NCI-H146 treated with DMSO at 0.1 percent for 48 hours (cell line): ENCODE measurements at regions not wholly inside any gene's neighbourhood (a gene's known extent, or its start where the extent isn't known, plus 50 kb on each side); places are given as distances from the start of the nearest gene placed in this dataset.
"Not testable (repeated sequence)": the region's sequence is repeated elsewhere in the genome, so short reads cannot be mapped to it uniquely, and the experiment has no call there.

Experiments
- DNase-seq: peaks from one replicate; lab custom pipeline; 2025; ENCODE audit not compliant: unreplicated experiment; lab: John Stamatoyannopoulos, UW

DNA sequence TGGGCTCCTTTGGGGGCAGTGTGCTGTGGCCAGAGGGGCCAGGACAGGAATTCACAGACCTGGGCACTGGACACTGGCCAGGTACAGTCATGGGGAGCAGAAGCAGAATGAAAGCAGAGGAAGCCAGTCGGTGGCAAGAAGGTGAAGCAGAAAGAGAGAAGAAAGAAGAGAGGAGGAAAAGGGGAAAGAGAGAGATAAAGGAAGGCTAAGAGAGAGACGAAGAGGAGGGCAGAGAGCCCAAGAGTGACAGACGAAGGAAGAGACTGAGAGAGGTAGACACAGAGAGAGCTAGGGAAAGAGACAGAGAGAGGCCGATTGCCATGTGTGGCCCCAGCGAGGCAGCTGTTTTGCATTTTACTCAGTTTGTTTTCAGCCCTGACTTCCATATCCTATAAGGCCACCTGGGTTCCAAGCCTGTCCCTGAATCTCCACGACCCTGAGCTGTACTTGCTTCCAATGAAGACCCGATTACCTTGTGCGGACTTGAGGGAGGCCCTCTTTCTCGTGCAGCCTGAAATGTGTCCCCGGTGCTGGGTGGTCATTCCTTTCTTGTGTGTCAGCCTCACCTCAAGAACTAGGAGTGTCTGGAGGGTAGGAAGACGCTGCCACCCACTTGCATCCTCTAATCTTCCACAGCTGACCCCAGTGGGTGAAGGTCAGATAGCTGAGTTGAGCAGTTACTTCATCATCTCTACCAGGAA is 73.9 kb downstream of the LSM3 start:
- DNase-seq: no peak

DNA sequence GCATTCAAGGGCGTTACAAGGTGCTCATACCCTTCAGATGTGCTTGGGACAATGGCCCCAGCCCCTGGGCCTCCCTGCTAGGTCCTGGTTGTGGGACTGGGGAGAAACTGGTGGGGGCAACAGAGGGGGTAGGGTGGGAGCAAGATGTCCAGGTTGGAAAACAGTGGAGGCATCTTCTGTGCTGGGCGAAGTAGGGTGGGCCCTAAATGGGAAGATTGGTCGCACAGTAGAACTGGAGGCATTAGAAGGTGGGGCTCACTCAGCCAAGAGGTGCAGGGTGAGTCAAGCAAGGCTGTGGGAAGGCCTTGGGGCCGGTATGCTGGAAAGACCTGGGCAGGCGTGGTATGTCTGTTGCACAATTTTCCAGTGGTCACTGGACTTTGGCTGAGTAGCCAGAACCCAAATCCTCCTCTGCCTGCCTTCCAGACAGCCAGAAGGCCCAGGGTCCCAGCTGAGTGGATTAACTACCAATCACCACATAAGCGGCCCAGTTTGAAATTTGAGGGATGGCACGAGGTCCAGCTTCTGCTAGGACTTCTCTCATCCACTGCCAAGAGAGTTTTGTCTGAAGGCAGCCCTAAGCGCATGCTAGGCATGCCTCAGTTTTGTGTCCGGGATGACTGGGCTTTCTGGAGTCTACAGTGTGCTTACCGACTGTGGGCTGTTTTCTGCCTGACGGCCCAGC is 74.5 kb downstream of the LSM3 start:
- DNase-seq: no peak

DNA sequence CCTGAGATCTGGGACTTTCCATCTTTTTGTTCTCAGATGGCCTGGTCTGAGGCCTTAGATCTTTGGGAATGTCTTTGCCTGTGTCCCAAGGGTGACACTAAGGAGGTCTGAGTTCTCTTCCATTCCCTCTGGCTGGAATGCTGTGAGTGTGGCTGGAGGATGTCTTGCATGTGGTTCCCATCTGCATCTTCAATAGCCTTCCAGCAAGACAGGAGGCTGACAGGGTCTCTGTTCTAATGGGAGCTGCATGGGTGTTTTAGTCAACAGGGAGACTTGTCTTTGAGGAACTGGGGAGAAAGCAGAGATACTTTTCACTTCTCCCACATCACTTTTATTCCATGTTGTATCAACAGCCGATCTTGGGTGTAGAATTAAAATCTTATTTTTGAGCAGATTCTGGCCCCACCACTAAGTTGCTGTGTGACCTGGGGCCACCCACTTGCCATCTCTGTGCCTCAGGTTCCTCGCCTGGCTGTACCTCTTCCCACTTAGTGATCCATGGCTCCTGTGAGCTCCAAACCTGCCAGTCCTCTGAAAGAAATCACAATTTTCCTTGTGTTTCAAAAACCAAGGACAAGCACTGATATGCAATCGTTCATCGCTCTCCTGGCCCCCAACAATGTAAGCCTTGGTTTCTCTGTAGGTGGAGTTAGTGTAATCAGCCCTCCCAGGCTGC is 75.2 kb downstream of the LSM3 start:
- no peak for DNase-seq

DNA sequence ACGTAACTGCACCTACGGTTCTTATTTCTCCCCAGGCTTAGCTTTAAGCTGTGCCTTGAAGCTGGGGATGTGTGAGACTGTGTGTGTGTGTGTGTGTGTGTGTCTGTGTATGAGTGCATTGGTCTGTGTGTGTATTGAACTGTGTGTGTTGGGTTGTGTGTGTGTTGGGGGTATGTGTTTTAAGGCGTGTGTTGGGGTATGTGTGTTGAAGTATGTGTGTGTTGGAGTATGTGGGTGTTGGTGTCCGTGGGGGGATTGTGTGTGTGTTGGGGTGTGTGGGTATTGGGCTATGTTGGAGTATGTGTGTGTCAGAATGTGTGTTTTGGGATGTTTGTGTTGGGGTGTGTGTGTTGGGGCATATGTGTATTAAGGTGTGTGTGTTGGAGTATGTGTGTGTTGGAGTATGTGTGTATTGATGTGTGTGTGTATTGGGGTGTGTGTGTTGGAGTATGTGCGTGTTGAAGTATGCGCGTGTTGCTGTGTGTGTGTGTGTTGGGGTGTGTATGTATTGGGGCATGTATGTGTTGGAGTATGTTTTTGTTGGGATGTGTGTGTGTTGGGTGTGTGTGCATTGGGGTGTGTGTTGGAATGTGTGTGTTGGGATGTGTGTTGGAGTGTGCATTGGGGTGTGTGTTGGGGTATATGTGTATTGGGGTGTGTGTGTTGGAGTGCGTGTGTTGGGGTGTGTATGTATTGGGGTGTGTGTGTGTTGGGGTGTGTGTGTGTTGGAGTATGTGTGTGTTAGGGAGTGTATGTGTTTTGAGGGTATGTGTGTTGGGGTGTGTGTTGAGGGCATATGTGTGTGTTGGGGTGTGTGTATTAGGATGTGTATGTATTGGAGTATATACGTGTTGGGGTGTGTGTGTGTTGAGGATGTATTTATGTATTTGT is 76.4 kb downstream of the LSM3 start:
- no peak for DNase-seq

DNA sequence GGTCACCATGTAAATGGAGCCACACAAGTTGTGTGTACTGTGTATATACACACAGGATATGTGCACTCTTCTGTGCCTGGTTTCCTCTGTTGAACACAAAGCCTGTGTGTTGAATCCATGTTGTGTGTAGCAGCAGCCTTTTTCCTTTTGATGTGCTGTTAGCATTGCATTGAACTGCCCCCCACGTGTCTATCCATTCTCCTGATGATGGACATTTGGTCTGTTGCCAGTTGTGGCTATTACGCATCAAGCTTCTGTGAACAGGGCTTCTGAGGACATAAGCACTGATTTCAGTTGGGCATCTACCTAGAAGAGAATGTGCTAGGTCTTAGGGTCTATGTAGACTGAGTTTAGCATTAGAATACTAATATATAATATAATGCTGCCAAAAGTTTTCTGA is 77.4 kb downstream of the LSM3 start:
- DNase-seq: no peak

DNA sequence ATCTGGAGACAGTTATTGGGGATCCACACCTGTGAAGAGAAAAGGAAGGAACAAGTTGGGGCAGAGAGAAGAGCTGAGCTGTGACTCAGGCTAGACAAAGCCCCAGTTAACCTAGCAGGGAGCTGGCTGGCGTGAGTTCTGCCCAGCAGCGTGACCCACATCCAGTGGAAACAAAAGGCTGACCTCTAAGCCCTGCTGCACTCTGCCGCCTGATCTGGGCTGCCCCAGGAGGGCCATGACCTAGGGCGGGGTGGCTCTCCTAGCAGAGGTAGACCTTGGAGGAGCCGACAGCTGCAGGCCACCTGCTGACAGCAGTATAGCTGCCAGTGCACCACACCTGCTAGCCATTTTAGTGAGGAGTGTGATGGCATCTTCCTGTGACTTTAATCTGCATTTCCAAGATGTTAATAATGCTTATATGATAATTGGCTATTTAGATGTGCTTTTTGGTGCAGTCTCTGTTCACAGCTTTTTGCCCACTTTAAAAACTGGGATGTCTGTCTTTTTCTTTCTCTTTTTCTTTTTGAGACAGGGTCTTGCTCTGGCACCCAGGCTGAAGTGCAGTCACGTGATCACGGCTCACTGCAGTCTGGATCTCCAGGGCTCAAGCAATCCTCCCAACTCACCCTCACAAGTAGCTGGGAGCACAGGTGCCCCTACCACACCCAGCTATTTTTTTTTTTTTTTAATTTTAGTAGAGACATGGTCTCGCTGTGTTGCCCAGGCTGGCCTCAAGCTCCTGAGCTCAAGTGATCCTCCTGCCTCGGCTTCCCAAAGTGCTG is 78.1 kb downstream of the LSM3 start:
- DNase-seq: peak; percentile 60

DNA sequence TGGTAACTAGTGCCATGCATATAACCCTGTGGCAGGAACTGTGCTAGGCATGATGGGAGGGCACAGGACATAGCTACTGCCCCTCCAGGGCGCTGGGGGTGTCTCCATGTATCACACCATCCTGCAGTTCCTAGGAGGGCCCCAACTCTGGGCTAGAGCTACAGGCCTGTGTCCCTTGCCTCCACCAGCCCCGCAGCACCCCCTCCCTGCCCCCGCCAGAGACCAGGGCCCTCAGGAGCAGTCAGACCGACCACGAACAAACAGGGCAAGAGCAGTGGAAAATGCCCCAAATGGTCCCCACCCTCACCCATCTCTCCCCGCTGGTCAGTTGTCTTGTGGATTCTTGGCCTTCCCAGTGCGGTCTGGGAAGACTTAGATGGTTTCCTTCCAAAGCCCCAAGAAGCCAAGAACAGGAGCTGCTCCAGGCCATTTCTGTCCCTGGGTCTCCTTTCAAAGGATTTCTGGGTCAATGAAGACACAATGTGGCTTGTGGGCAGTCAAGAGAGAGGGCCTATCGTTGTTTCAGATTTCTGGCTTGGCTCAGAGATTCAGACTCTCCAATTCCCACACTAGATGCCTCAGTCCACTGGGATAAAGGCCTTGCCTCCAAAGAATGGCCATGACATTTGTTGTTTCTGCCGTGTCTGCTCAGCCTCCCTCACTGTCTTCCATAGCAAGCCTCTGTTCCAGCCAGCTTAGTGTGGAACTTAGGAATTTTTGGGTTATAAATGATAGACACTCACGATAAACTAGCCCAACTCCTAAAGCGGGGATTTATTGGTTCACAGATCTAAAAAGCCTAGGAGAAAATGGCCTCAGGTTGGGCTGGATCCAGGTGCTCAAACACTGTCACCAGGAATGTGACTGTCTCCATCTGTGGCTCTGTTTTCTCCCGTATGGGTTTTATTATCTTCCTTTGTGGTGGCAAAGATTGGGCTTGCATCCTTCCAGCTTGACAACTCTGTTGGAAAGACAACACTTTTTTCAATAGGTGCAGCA is 80.6 kb downstream of the LSM3 start:
- DNase-seq: no peak

DNA sequence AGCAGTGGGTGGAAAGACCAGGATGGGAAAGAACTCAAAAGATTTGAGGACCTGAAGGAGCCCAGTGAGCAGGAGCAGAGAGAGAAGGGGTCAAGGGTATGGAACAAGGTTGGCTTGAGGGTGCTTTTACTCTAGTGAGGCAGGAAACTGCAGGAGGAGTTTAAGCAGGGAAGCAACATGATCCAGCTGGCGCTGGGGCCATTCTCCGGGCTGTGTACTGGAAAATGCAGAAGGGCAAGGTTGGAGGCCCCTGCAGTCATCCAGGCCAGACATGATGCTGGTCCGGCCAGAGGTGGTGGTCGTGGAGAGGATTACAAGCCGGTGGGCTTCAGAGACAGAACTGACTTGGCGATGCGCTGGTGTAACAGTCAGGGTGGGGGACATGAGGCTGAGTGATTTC is 81.8 kb downstream of the LSM3 start:
- DNase-seq: no peak

DNA sequence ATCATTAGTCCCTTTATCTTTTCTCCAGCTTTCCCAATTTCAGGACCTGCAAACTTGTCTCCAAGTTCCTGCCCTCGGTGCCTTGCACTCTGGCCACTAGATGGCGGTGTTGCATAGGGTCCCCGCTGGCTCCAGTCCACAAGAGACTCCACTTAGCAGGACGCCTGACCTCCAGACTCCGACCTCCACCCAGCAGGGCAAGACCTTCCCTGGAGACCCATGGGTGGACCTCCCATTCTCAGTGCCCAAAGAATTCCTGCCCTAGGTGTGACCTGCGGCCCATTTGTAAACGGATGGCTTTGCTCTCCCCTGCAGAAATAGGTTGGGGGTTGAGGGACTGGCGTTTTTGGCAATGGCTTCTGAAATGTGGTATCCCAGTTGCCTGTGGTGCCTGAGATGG is 82.6 kb downstream of the LSM3 start:
- DNase-seq: peak; percentile 5

DNA sequence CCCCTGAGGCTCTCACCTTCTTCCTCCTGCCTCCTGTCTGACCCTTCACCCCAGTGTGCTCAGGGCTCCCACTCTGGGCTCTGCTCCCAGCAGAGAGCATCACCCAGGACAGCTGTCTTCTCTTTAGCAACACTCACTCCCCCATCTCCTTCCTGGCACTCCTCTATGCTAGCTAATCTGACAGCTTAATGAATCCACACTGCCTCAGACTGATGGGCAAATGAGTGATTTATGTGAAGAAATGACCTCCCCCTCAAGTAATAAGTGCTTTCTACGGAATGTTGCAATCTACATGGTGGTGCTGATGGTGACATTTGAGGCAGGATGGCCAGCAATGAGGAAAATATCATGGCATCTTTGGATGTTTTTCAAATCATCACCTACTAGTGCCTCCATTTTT is 83.6 kb downstream of the LSM3 start:
- DNase-seq: no peak

DNA sequence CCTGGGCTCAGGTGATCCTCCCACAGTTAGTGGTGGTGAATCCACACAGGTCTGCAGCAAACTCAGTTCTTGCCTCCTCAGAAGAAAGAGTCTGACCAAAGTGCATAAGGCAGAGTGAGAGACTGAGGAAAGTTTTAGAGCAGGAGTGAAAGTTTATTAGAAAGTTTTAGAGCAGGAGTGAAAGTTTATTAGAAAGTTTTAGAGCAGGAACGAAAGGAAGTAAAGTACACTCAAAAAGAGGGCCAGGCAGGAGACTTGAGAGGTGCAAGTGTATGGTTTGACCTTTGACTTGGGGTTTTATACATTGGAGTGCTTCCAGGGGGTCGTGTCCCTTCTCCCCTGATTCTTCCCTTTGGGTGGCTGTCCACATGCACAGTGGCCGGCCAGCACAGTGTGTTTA is 84.2 kb downstream of the LSM3 start:
- DNase-seq: no peak

DNA sequence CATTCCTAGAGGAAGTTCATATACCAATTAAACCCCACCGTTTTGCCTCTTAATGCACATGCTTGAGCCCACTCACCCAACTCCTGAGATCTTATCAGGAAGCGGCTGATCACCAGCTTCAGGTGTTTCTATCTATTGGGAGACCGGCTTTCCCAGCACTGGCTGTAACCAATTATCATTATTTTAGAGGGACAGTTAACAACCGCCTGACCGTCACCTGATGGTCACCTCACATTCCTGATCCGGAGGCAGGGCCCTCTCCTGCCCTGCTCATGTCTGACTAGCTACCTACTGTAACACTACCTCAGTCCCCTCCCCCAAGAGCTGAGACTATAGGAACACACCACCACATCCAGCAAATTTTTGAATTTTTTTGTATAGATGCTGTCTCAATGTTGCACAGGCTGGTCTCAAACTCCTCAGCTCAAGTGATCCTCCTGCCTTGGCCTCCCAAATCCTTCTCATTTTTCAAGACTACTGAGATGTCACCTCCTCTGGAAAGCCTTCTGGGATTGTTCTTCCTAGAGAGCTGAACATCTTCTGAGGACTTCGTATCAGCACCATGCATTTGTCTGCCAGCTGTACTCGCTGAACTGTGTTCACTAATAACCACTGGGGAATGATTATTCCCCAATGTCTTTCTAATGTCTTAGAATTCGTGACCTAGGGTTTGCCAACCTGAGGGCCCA is 84.8 kb downstream of the LSM3 start:
- no peak for DNase-seq

DNA sequence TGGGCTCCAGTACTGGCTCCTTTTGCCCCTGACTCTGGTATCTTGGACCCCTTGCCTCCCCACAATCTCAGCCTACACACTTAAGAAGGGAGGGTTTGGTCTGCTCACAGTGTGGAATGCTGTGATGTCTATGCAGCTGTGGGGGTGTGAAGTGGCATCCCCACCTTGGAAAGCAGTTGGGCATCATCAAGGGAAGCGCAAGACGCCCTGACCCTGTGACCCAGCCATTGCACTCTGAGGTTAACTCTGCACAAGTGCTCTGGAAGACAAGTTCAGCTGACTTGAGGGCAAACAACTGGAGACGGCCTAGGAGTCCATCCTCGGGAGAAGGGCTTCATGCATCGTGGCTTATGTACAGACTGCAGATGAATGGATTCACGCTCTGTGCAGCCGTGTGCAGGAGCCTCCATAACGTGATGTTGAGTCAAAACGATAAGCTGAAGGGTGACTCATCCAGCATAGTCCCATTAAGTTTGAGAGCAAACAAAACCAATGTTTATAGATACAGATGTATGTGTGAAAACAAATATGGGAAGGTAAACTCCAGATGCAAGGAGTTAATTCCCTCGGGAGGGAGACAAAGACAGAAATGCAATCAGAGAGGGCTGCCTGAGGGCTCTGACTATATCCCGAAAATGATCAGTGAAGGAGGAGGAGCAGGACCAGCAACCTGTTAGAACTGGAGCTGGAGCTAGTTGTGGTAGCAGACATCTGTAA is 86.8 kb downstream of the LSM3 start:
- DNase-seq: peak; percentile 35

DNA sequence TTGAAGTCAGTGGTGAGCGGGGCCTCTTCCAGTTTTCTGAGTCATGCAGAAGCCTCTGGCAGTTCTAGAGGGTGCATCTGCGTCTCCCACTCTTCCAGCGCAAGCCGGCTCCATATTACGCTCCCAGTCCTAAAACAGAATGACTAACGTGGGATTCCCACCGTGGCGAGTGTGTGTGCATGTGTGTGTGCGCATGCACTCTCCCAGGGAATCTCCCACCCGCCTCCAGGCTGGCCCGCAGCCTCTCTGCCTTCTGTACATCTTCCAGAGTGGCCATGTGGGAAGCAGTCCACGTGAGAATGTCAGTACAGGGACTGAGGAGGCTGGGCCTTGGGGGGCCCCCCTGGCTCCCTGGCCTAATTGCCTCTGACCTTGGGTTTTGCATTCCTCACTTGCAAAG is 87.7 kb downstream of the LSM3 start:
- DNase-seq: no peak

DNA sequence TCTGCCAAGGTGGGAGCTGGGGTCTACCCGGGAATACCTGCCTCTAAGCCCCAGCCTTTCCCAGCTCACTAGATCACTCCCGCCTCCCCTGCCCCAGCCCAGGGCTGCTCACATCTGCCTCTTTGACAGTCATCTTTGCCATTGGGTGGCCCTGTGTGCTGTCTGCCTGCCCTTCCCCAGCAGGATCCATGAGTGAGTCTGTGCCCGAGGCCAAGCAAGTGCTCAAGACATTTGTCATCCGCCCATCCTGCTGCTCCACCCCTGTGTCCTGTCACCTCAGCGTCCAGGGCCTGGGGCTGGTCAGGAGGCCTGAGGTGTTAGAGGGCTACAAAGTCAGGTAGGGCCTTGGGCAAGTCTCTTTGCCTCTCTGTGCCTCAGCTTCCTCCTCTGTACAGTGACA is 89.4 kb downstream of the LSM3 start:
- no peak for DNase-seq

DNA sequence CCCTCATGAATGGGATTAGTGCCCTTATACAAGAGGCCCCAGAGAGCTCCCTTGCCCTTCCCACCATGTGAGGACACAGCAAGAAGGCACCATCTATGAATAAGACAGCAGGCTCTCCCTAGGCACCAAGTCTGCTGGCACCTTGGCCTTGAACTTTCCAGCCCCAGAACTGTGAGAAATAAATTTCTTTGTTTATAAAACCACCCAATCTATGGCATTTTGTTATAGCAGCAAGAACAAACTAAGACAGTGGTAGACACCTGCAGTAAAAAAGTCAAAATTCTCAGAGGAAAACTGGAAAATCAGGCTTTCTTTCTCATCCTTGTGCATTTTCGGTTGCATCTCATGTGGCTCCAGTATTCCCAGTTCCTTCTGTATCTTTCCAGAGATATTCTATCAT is 90.3 kb downstream of the LSM3 start:
- DNase-seq: no peak

DNA sequence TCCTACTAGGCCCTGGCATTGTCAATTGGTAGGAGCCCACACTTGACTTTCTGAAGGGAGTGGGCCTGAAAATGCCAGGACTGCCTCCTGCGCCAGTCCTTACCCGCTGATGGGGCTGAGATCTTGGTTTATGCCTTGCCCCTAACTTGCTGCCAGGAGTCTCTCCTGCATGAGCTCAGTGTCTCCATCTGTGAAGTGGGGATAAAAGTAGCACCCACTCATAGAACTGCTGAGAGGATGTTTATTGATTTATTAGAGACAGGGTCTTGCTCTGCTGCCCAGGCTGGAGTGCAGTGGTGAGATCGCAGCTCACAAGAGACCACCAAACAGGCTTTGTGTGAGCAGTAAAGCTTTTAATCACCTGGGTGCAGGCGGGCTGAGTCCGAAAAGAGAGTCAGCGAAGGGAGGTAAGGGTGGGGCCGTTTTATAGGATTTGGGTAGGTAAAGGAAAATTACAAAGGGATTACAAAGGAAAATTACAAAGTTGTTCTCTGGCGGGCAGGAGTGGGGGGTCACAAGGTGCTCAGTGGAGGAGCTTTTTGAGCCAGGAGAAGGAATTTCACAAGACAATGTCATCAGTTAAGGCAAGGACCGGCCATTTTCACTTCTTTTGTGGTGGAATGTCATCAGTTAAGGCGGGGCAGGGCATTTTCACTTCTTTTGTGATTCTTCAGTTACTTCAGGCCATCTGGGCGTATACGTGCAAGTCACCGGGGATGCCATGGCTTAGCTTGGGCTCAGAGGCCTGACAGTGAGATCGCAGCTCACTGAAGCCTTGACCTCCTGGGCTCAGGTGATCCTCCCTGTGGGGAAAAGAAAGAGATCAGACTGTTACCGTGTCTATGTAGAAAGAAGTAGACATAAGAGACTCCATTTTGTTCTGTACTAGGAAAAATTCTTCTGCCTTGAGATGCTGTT is 93.7 kb downstream of the LSM3 start:
- DNase-seq: not testable (repeated sequence)
